HG03460 (cell line): ENCODE measurements at regions not wholly inside any gene's neighbourhood (a gene's known extent, or its start where the extent isn't known, plus 50 kb on each side); places are given as distances from the start of the nearest gene placed in this dataset.
"Not testable (repeated sequence)": the region's sequence is repeated elsewhere in the genome, so short reads cannot be mapped to it uniquely, and the experiment has no call there.

ENCODE experiments used
- ATAC-seq: cut with Tn5 transposase; IDR thresholded peaks from one replicate; pipeline ENCODE4 v1.9.1; 2021; ENCODE audit not compliant: unreplicated experiment

- no peak for ATAC-seq
Observed at GRCh38 chr3:55161231-55161630, 233.4 kb upstream of the LRTM1 start.

GRCh38 chr3:55160241-55160983, 232.6 kb upstream of the LRTM1 start:
- peak; percentile 81 for ATAC-seq

- no peak for ATAC-seq
Observed at GRCh38 chr3:55159711-55160110, 231.9 kb upstream of the LRTM1 start.

- no peak for ATAC-seq
Observed at GRCh38 chr3:55159016-55159415, 231.2 kb upstream of the LRTM1 start.

GRCh38 chr3:55158345-55158744, 230.5 kb upstream of the LRTM1 start:
- ATAC-seq, result no peak

- ATAC-seq, result no peak
Observed at GRCh38 chr3:55157731-55158130, 229.9 kb upstream of the LRTM1 start.

GRCh38 chr3:55156851-55157650, 229.2 kb upstream of the LRTM1 start:
- ATAC-seq, result no peak

GRCh38 chr3:55147856-55148720, 220.2 kb upstream of the LRTM1 start:
- no peak for ATAC-seq

GRCh38 chr3:55147406-55147805, 219.5 kb upstream of the LRTM1 start:
- ATAC-seq, result no peak

GRCh38 chr3:55146216-55146615, 218.4 kb upstream of the LRTM1 start:
- ATAC-seq, result no peak

- no peak for ATAC-seq
Observed at GRCh38 chr3:55144015-55144673, 216.3 kb upstream of the LRTM1 start.

- no peak for ATAC-seq
Observed at GRCh38 chr3:55143336-55143735, 215.5 kb upstream of the LRTM1 start.

GRCh38 chr3:55136291-55136690, 208.4 kb upstream of the LRTM1 start:
- ATAC-seq, result not testable (repeated sequence)

GRCh38 chr3:55128225-55128823, 200.5 kb upstream of the LRTM1 start:
- no peak for ATAC-seq

- ATAC-seq, result no peak
Observed at GRCh38 chr3:55127565-55127964, 199.7 kb upstream of the LRTM1 start.

GRCh38 chr3:55124371-55124770, 196.5 kb upstream of the LRTM1 start:
- no peak for ATAC-seq
